DND-41 (cell line): ENCODE measurements at regions not wholly inside any gene's neighbourhood (a gene's known extent, or its start where the extent isn't known, plus 50 kb on each side); places are given as distances from the start of the nearest gene placed in this dataset.

Experiments used
- ATAC-seq: fragments of 200-7000 bp; cut with Tn5 transposase; 3 replicates; pipeline ENCODE4 v1.9.1; 2021; ENCODE audit warnings: low read depth; ENCODE audit not compliant: insufficient read depth
- DNase-seq: peaks from one replicate; pipeline ENCODE4 v3.0.0-alpha.2; 2020
- H2AFZ ChIP-seq: 2 replicates; pipeline ENCODE4 v1.6.0; 2012; ENCODE audit warnings: low read depth, low read length
- H3K27ac ChIP-seq: 2 replicates; pipeline ENCODE4 v1.5.1; 2012; ENCODE audit warnings: low read length, inconsistent platforms
- H3K27me3 ChIP-seq: fragments of 200-600 bp; sonication (generic); 2 replicates; pipeline ENCODE4 v1.6.0; 2012; ENCODE audit warnings: low read length, mild to moderate bottlenecking, inconsistent platforms; ENCODE audit not compliant: insufficient read depth, poor library complexity
- H3K36me3 ChIP-seq: 2 replicates; pipeline ENCODE4 v1.5.1; 2012; ENCODE audit warnings: low read length, inconsistent platforms; ENCODE audit not compliant: insufficient read depth
- H3K4me1 ChIP-seq: 2 replicates; pipeline ENCODE4 v1.5.1; 2012; ENCODE audit warnings: mild to moderate bottlenecking, low read length; ENCODE audit not compliant: insufficient read depth
- H3K4me2 ChIP-seq: 2 replicates; pipeline ENCODE4 v1.6.0; 2012; ENCODE audit warnings: mild to moderate bottlenecking, moderate library complexity, low read length, inconsistent platforms; ENCODE audit not compliant: insufficient read depth
- H3K4me3 ChIP-seq, 2 experiments: fragments of 200-600 bp in 1 of 2; shearing (Covaris generic) in 1 of 2; 2 replicates each; pipeline ENCODE4 v1.5.1; 2012 to 2016; ENCODE audit warnings: inconsistent platforms in 2 of 2, low read length in 2 of 2, mild to moderate bottlenecking in 2 of 2, low read depth in 1 of 2, moderate library complexity in 1 of 2
- H3K79me2 ChIP-seq: 2 replicates; pipeline ENCODE4 v1.6.0; 2012; ENCODE audit warnings: low read length, inconsistent platforms; ENCODE audit not compliant: insufficient read depth
- H3K9ac ChIP-seq: 2 replicates; pipeline ENCODE4 v1.6.0; 2012; ENCODE audit warnings: low read depth, mild to moderate bottlenecking, inconsistent platforms, low read length, moderate library complexity
- H3K9me3 ChIP-seq: 2 replicates; pipeline ENCODE4 v1.5.1; 2012; ENCODE audit warnings: low read length, moderate library complexity, mild to moderate bottlenecking, inconsistent platforms; ENCODE audit not compliant: insufficient read depth, severe bottlenecking
- H4K20me1 ChIP-seq: 2 replicates; pipeline ENCODE4 v1.6.0; 2012; ENCODE audit warnings: low read length; ENCODE audit not compliant: insufficient read depth
- EZH2 ChIP-seq: IDR thresholded peaks from 3 replicates; pipeline ENCODE4 v1.6.1; 2012; ENCODE audit warnings: borderline replicate concordance, low read depth, mild to moderate bottlenecking, moderate library complexity, low read length, inconsistent platforms; ENCODE audit not compliant: severe bottlenecking
- TF ChIP-seq, protein P1 (sequence below): IDR thresholded peaks from 2 replicates; pipeline ENCODE4 v1.5.1; 2012; ENCODE audit warnings: borderline replicate concordance, low read length, moderate library complexity, mild to moderate bottlenecking; ENCODE audit not compliant: poor library complexity, severe bottlenecking; ENCODE audit errors: extremely low read depth

DNA sequence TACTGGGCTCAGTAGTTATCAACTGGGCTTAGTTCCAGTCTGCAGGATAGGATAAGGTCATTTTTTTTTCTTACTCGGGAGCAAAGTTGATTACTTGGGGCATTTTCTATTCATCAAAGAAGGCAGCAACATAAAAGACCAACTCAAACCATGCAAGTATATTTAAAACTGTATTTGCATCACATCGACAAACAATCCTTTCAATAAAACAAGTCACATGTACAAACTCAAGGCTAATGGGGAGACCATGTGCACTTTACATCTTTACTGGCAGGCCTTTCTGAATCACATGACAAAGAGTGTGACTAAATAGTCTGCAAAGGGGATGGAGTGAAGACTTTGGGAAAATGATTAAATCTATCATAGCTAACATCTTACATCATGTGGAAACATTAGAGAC is 610.4 kb upstream of the BOD1L1 start:
- H3K9ac ChIP-seq: no peak overlapping the region
- no peaks in the 10 kb centered on the region for H3K79me2 ChIP-seq
- no peak overlapping the region for H3K4me2 ChIP-seq
- DNase-seq: no peak
- no peaks in the 10 kb centered on the region for H4K20me1 ChIP-seq
- H3K9me3 ChIP-seq: no peaks in the 10 kb centered on the region
- TF ChIP-seq, protein P1, sequence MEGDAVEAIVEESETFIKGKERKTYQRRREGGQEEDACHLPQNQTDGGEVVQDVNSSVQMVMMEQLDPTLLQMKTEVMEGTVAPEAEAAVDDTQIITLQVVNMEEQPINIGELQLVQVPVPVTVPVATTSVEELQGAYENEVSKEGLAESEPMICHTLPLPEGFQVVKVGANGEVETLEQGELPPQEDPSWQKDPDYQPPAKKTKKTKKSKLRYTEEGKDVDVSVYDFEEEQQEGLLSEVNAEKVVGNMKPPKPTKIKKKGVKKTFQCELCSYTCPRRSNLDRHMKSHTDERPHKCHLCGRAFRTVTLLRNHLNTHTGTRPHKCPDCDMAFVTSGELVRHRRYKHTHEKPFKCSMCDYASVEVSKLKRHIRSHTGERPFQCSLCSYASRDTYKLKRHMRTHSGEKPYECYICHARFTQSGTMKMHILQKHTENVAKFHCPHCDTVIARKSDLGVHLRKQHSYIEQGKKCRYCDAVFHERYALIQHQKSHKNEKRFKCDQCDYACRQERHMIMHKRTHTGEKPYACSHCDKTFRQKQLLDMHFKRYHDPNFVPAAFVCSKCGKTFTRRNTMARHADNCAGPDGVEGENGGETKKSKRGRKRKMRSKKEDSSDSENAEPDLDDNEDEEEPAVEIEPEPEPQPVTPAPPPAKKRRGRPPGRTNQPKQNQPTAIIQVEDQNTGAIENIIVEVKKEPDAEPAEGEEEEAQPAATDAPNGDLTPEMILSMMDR: no peak
- no peak for TF ChIP-seq EZH2
- no peak overlapping the region for H3K4me3 ChIP-seq
- no peaks in the 10 kb centered on the region for H3K27me3 ChIP-seq
- no peaks in the 10 kb centered on the region for H3K36me3 ChIP-seq
- H3K27ac ChIP-seq: no peak overlapping the region
- no peaks in the 10 kb centered on the region for H3K4me1 ChIP-seq
- H2AFZ ChIP-seq: no peak overlapping the region
- ATAC-seq: no peak

DNA sequence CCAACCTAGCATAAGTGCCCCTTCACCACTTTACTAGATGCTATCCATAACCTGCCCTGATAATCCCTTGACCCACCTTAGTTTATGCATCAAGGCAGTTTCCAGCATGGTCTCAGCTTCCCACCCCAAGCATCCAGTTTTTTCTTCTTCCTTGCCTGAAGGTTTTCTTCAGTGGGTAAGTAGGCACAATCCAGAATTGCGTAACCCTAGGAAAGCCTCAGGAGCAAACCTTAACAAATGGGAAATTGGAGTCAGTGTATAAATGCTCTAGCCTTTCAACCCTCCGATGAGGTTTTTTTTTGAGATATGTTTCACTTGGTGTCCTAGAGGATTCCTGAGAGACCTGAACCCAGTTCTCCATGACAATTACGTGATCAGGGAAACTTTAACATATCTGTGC is 614.0 kb upstream of the BOD1L1 start:
- Histone ChIP-seq H3K4me3 (no peak overlapping the region), H3K36me3 (no peaks in the 10 kb centered on the region), H4K20me1 (no peaks in the 10 kb centered on the region), H3K9me3 (no peaks in the 10 kb centered on the region), H3K79me2 (no peaks in the 10 kb centered on the region), H3K27ac (no peak overlapping the region), H3K27me3 (no peaks in the 10 kb centered on the region), H3K9ac (no peak overlapping the region), H3K4me1 (no peaks in the 10 kb centered on the region), H2AFZ (no peak overlapping the region), H3K4me2 (no peak overlapping the region)
- no peak for DNase-seq
- ATAC-seq: no peak
- TF ChIP-seq EZH2: no peak
- TF ChIP-seq, protein P1: no peak

DNA sequence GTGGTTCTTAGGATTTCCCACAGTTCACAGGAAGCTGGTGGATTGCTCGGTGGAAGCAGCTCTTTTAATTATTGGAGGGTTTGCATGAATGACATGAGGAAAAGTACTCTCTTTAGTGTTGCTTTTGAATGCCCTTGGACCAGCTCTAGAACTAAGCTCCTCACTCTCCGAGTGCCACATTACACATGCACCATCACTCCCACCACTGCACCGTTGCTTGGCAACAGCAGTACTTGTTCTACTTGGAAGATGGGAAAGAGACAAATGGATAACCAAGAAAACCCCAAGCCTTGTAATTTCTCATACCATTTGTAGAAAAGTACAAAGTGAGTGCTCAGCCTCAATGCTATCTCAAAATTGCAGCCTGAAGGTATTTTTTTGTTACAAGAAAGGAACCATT is 620.2 kb upstream of the BOD1L1 start:
- TF ChIP-seq, protein P1: no peak
- no peak for TF ChIP-seq EZH2
- Histone ChIP-seq H3K27ac (no peak overlapping the region), H3K27me3 (no peaks in the 10 kb centered on the region), H3K9ac (no peak overlapping the region), H3K36me3 (no peaks in the 10 kb centered on the region), H4K20me1 (no peaks in the 10 kb centered on the region), H2AFZ (no peak overlapping the region), H3K4me1 (no peaks in the 10 kb centered on the region), H3K4me3 (no peak overlapping the region), H3K9me3 (no peaks in the 10 kb centered on the region), H3K79me2 (no peaks in the 10 kb centered on the region), H3K4me2 (no peak overlapping the region)
- DNase-seq (no peak), ATAC-seq (no peak)

DNA sequence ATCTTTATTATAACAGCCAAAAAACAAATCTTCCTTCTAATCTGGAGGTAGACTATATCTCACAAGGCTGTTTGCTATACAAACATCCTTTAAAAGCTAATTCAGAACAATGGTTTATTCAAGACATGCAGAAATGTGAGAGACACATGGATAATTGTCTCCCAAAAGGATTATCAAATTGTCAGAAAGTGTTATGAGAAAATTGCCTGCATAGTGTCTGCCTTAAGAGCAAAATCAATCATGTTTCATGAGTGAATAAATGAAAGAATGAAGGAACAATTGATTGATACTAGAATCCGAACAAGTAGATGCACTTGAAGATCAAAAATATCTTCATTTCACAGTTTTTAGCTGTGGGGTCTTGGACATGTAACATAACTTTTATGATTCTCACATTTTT is 621.7 kb upstream of the BOD1L1 start:
- Histone ChIP-seq H3K4me1 (no peaks in the 10 kb centered on the region), H3K27me3 (no peaks in the 10 kb centered on the region), H3K36me3 (no peaks in the 10 kb centered on the region), H3K9ac (no peak overlapping the region), H3K27ac (no peak overlapping the region), H3K79me2 (no peaks in the 10 kb centered on the region), H4K20me1 (no peaks in the 10 kb centered on the region), H3K9me3 (no peaks in the 10 kb centered on the region), H3K4me2 (no peak overlapping the region), H3K4me3 (no peak overlapping the region), H2AFZ (no peak overlapping the region)
- ATAC-seq (no peak), DNase-seq (no peak)
- TF ChIP-seq, protein P1: no peak
- TF ChIP-seq EZH2: no peak
